ENCODE measurements at regions not wholly inside any gene's neighbourhood (a gene's known extent, or its start where the extent isn't known, plus 50 kb on each side); places are given as distances from the start of the nearest gene placed in this dataset.

GRCh38 chr17:13729466-13730134, 127.9 kb upstream of the HS3ST3A1 start:
- no peak overlapping the region for H3K4me3 ChIP-seq (ENCODE audit: low read depth in 1 of 3, low read length in 3 of 3)
- WGBS, result 81% methylated on average over 10 of the region's 10 CpGs
- H3K27ac ChIP-seq (ENCODE audit: low read depth in 1 of 2, low read length in 2 of 2), result no peak overlapping the region
- H3K9me3 ChIP-seq (ENCODE audit: control insufficient read depth in 4 of 4, low read length in 3 of 4), result no peaks in the 10 kb centered on the region
- H3K36me3 ChIP-seq (ENCODE audit: control insufficient read depth in 4 of 4, insufficient read depth in 3 of 4, low read depth in 1 of 4, low read length in 3 of 4), result no peaks in the 10 kb centered on the region
- TF ChIP-seq FOXA2 (IDR thresholded peaks at IDR 0.05) (no peak), RXRA (IDR thresholded peaks at IDR 0.05) (no peak), TAF1 (conservative IDR thresholded peaks at IDR 0.05) (no peak), EGR1 (IDR thresholded peaks at IDR 0.05; ENCODE audit: low read depth in 2 of 2) (no peak), GABPA (IDR thresholded peaks at IDR 0.05 in 1 of 2, conservative IDR thresholded peaks at IDR 0.05 in 1 of 2) (no peak), HNF4A (conservative IDR thresholded peaks at IDR 0.05) (no peak), YY1 (IDR thresholded peaks at IDR 0.05) (no peak), RAD21 (IDR thresholded peaks at IDR 0.05) (no peak), SP1 (IDR thresholded peaks at IDR 0.05) (no peak), HNF4G (IDR thresholded peaks at IDR 0.05) (no peak), ATF3 (IDR thresholded peaks at IDR 0.05) (no peak), REST (IDR thresholded peaks at IDR 0.05) (no peak), NR2F2 (IDR thresholded peaks at IDR 0.05) (no peak), FOXA1 (IDR thresholded peaks at IDR 0.05) (no peak)
- TF ChIP-seq, protein P1, sequence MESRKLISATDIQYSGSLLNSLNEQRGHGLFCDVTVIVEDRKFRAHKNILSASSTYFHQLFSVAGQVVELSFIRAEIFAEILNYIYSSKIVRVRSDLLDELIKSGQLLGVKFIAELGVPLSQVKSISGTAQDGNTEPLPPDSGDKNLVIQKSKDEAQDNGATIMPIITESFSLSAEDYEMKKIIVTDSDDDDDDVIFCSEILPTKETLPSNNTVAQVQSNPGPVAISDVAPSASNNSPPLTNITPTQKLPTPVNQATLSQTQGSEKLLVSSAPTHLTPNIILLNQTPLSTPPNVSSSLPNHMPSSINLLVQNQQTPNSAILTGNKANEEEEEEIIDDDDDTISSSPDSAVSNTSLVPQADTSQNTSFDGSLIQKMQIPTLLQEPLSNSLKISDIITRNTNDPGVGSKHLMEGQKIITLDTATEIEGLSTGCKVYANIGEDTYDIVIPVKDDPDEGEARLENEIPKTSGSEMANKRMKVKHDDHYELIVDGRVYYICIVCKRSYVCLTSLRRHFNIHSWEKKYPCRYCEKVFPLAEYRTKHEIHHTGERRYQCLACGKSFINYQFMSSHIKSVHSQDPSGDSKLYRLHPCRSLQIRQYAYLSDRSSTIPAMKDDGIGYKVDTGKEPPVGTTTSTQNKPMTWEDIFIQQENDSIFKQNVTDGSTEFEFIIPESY (IDR thresholded peaks at IDR 0.05), result no peak
- TF ChIP-seq, protein P2, sequence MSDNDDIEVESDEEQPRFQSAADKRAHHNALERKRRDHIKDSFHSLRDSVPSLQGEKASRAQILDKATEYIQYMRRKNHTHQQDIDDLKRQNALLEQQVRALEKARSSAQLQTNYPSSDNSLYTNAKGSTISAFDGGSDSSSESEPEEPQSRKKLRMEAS (IDR thresholded peaks at IDR 0.05), result no peak
- TF ChIP-seq, protein P3, sequence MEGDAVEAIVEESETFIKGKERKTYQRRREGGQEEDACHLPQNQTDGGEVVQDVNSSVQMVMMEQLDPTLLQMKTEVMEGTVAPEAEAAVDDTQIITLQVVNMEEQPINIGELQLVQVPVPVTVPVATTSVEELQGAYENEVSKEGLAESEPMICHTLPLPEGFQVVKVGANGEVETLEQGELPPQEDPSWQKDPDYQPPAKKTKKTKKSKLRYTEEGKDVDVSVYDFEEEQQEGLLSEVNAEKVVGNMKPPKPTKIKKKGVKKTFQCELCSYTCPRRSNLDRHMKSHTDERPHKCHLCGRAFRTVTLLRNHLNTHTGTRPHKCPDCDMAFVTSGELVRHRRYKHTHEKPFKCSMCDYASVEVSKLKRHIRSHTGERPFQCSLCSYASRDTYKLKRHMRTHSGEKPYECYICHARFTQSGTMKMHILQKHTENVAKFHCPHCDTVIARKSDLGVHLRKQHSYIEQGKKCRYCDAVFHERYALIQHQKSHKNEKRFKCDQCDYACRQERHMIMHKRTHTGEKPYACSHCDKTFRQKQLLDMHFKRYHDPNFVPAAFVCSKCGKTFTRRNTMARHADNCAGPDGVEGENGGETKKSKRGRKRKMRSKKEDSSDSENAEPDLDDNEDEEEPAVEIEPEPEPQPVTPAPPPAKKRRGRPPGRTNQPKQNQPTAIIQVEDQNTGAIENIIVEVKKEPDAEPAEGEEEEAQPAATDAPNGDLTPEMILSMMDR (IDR thresholded peaks at IDR 0.05; ENCODE audit: low read depth, low read length, missing input control), result no peak
- no peaks in the 10 kb centered on the region for H3K27me3 ChIP-seq (ENCODE audit: control insufficient read depth in 4 of 4, insufficient read depth in 4 of 4, low read length in 3 of 4)
- H3K4me1 ChIP-seq (ENCODE audit: control insufficient read depth in 4 of 4, insufficient read depth in 4 of 4, low read length in 3 of 4), result no peaks in the 10 kb centered on the region
- H3K9ac ChIP-seq (ENCODE audit: low read depth in 1 of 2, low read length in 2 of 2), result no peak overlapping the region
- DNase-seq (ENCODE audit: low spot score), result no peak
